ENCODE measurements at regions not wholly inside any gene's neighbourhood (a gene's known extent, or its start where the extent isn't known, plus 50 kb on each side); places are given as distances from the start of the nearest gene placed in this dataset.

- no peak for ATAC-seq (ENCODE audit: insufficient number of reproducible peaks, low FRiP score, low read depth)
- no peaks in the 10 kb centered on the region for H3K4me1 ChIP-seq (ENCODE audit: control insufficient read depth in 1 of 2, low read depth in 2 of 2)
- H3K9me3 ChIP-seq = no peaks in the 10 kb centered on the region
- no peaks in the 10 kb centered on the region for H3K36me3 ChIP-seq
- H3K27ac ChIP-seq = no peak overlapping the region
- H3K4me3 ChIP-seq = no peak overlapping the region
- no peak for DNase-seq (ENCODE audit: low spot score)
- H3K27me3 ChIP-seq (replicated peaks; ENCODE audit: insufficient read depth) = no peaks in the 10 kb centered on the region
- TF ChIP-seq CTCF (IDR thresholded peaks at IDR 0.05) = no peak
Observed at GRCh38 chrX:55813150-55813549, 95.6 kb downstream of the RRAGB start.

- Histone ChIP-seq H3K4me3 (no peak overlapping the region), H3K4me1 (ENCODE audit: control insufficient read depth in 1 of 2, low read depth in 2 of 2) (no peaks in the 10 kb centered on the region), H3K27me3 (replicated peaks; ENCODE audit: insufficient read depth) (no peaks in the 10 kb centered on the region), H3K9me3 (no peaks in the 10 kb centered on the region), H3K36me3 (no peaks in the 10 kb centered on the region), H3K27ac (no peak overlapping the region)
- no peak for ATAC-seq (ENCODE audit: insufficient number of reproducible peaks, low FRiP score, low read depth)
- no peak for DNase-seq (ENCODE audit: low spot score)
- TF ChIP-seq CTCF (IDR thresholded peaks at IDR 0.05) = no peak
Observed at GRCh38 chrX:55815546-55815945, 98.0 kb downstream of the RRAGB start.

GRCh38 chrX:55816023-55816422 is 98.5 kb downstream of the RRAGB start:
- no peak overlapping the region for H3K27ac ChIP-seq
- no peak for ATAC-seq (ENCODE audit: insufficient number of reproducible peaks, low FRiP score, low read depth)
- H3K36me3 ChIP-seq = no peaks in the 10 kb centered on the region
- H3K4me1 ChIP-seq (ENCODE audit: control insufficient read depth in 1 of 2, low read depth in 2 of 2) = no peaks in the 10 kb centered on the region
- no peak for DNase-seq (ENCODE audit: low spot score)
- no peak overlapping the region for H3K4me3 ChIP-seq
- H3K27me3 ChIP-seq (replicated peaks; ENCODE audit: insufficient read depth) = no peaks in the 10 kb centered on the region
- no peaks in the 10 kb centered on the region for H3K9me3 ChIP-seq
- TF ChIP-seq CTCF (IDR thresholded peaks at IDR 0.05) = no peak

- Histone ChIP-seq H3K4me3 (no peak overlapping the region), H3K36me3 (no peaks in the 10 kb centered on the region), H3K4me1 (ENCODE audit: control insufficient read depth in 1 of 2, low read depth in 2 of 2) (no peaks in the 10 kb centered on the region), H3K27ac (no peak overlapping the region), H3K27me3 (replicated peaks; ENCODE audit: insufficient read depth) (no peaks in the 10 kb centered on the region), H3K9me3 (no peaks in the 10 kb centered on the region)
- DNase-seq (ENCODE audit: low spot score) = no peak
- no peak for TF ChIP-seq CTCF (IDR thresholded peaks at IDR 0.05)
- no peak for ATAC-seq (ENCODE audit: insufficient number of reproducible peaks, low FRiP score, low read depth)
Observed at GRCh38 chrX:55818673-55819375, 101.3 kb downstream of the RRAGB start.

- Histone ChIP-seq H3K36me3 (no peaks in the 10 kb centered on the region), H3K4me1 (ENCODE audit: control insufficient read depth in 1 of 2, low read depth in 2 of 2) (no peaks in the 10 kb centered on the region), H3K4me3 (no peak overlapping the region), H3K9me3 (no peaks in the 10 kb centered on the region), H3K27me3 (replicated peaks; ENCODE audit: insufficient read depth) (no peaks in the 10 kb centered on the region), H3K27ac (no peak overlapping the region)
- no peak for TF ChIP-seq CTCF (IDR thresholded peaks at IDR 0.05)
- no peak for DNase-seq (ENCODE audit: low spot score)
- ATAC-seq (ENCODE audit: insufficient number of reproducible peaks, low FRiP score, low read depth) = no peak
Observed at GRCh38 chrX:55839485-55839884, 121.9 kb downstream of the RRAGB start.

All from thoracic aorta (tissue), 2 donors.